Gastroesophageal sphincter (tissue), 3 donors: ENCODE measurements at regions not wholly inside any gene's neighbourhood (a gene's known extent, or its start where the extent isn't known, plus 50 kb on each side); places are given as distances from the start of the nearest gene placed in this dataset.

Source experiments
- POLR2A ChIP-seq, 2 donors: fragments of 450-650 bp; IDR thresholded peaks; one replicate each; pipeline ENCODE4 v1.6.1; 2017; ENCODE audit warnings: antibody characterized with exemption in 2 of 2, mild to moderate bottlenecking in 2 of 2, moderate library complexity in 1 of 2
- TF ChIP-seq, protein P1 (sequence below), 4 experiments: fragments of 200-600 bp in 2 of 4; fragments of 450-650 bp in 2 of 4; sonication (generic) in 1 of 4; IDR thresholded peaks; one replicate each; pipeline ENCODE4 v1.5.1; 2017 to 2019; ENCODE audit warnings: antibody characterized with exemption in 4 of 4, mild to moderate bottlenecking in 2 of 4, moderate library complexity in 2 of 4

GRCh38 chr15:66893294-66893693 lies 172.1 kb upstream of the SMAD3 start:
- TF ChIP-seq, protein P1, sequence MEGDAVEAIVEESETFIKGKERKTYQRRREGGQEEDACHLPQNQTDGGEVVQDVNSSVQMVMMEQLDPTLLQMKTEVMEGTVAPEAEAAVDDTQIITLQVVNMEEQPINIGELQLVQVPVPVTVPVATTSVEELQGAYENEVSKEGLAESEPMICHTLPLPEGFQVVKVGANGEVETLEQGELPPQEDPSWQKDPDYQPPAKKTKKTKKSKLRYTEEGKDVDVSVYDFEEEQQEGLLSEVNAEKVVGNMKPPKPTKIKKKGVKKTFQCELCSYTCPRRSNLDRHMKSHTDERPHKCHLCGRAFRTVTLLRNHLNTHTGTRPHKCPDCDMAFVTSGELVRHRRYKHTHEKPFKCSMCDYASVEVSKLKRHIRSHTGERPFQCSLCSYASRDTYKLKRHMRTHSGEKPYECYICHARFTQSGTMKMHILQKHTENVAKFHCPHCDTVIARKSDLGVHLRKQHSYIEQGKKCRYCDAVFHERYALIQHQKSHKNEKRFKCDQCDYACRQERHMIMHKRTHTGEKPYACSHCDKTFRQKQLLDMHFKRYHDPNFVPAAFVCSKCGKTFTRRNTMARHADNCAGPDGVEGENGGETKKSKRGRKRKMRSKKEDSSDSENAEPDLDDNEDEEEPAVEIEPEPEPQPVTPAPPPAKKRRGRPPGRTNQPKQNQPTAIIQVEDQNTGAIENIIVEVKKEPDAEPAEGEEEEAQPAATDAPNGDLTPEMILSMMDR (IDR thresholded peaks at IDR 0.05) = no peak
- no peak for TF ChIP-seq POLR2A (IDR thresholded peaks at IDR 0.05)
